Karpas-422 (cell line): ENCODE measurements at regions not wholly inside any gene's neighbourhood (a gene's known extent, or its start where the extent isn't known, plus 50 kb on each side); places are given as distances from the start of the nearest gene placed in this dataset.
"Not testable (repeated sequence)": the region's sequence is repeated elsewhere in the genome, so short reads cannot be mapped to it uniquely, and the experiment has no call there.

Experiments used
- DNase-seq: peaks from one replicate; pipeline ENCODE4 v3.0.0-alpha.2; 2015
- H2AFZ ChIP-seq: fragments of 200-600 bp; sonication (generic); 2 replicates; pipeline ENCODE4 v1.6.1; 2014; ENCODE audit warnings: antibody characterized with exemption, low read length, mixed read lengths
- H3K27ac ChIP-seq: fragments of 200-600 bp; sonication (generic); 2 replicates; pipeline ENCODE4 v1.5.1; 2014; ENCODE audit warnings: mild to moderate bottlenecking, low read length, moderate library complexity
- H3K27me3 ChIP-seq: fragments of 200-600 bp; sonication (generic); 2 replicates; pipeline ENCODE4 v1.6.1; 2014; ENCODE audit warnings: low read length, mixed read lengths
- H3K36me3 ChIP-seq: fragments of 200-600 bp; sonication (generic); 2 replicates; pipeline ENCODE4 v1.6.1; 2014; ENCODE audit warnings: low read length, mixed read lengths; ENCODE audit not compliant: insufficient read depth
- H3K4me1 ChIP-seq: fragments of 200-600 bp; sonication (generic); 2 replicates; pipeline ENCODE4 v1.6.1; 2014; ENCODE audit warnings: mild to moderate bottlenecking, low read length, mixed read lengths
- H3K4me2 ChIP-seq: fragments of 200-600 bp; sonication (generic); 2 replicates; pipeline ENCODE4 v1.6.1; 2014; ENCODE audit warnings: low read length, low read depth, mild to moderate bottlenecking; ENCODE audit not compliant: poor library complexity, severe bottlenecking
- H3K4me3 ChIP-seq: fragments of 200-600 bp; sonication (generic); 2 replicates; pipeline ENCODE4 v1.5.1; 2014; ENCODE audit warnings: mild to moderate bottlenecking, antibody characterized with exemption, low read length, mixed read lengths
- H3K79me2 ChIP-seq: fragments of 200-600 bp; sonication (generic); 2 replicates; pipeline ENCODE4 v1.6.1; 2014; ENCODE audit warnings: mild to moderate bottlenecking, low read length, mixed read lengths
- H3K9ac ChIP-seq: fragments of 200-600 bp; sonication (generic); 2 replicates; pipeline ENCODE4 v1.6.0; 2014; ENCODE audit warnings: low read length
- H3K9me2 ChIP-seq: fragments of 200-600 bp; sonication (generic), shearing (Covaris generic); replicated peaks from 2 replicates; pipeline ENCODE4 v1.6.0; 2014; ENCODE audit warnings: mild to moderate bottlenecking, low read length, moderate library complexity; ENCODE audit not compliant: insufficient read depth
- H3K9me3 ChIP-seq: fragments of 300-700, 200-600 bp; sonication (generic); 2 replicates; pipeline ENCODE4 v1.6.1; 2014; ENCODE audit warnings: low read length, mixed read lengths
- H4K20me1 ChIP-seq: fragments of 200-600 bp; sonication (generic); 2 replicates; pipeline ENCODE4 v1.6.1; 2014; ENCODE audit warnings: mild to moderate bottlenecking, antibody characterized with exemption, low read length, low read depth; ENCODE audit not compliant: insufficient read depth

DNA sequence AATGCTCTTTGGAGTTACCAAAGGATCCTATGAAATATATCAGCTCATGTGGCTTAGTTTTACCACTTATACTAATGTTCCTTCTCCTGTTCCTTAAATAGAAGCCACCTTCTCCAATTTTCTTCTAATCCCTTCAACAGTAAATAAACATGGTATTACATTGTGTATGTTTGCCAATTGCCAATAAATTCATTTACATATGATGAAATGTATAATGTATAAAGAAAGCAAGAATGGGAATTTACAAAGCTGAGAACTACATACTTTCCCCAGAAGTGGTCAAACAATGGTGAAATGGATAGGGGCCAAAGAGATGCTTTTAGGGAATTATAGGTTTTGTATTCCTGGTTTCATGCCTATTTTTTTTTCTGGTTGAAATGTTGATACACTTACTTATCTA is 894.2 kb upstream of the CRIM1 start:
- no peak overlapping the region for H3K4me3 ChIP-seq
- H3K9me2 ChIP-seq: no peaks in the 10 kb centered on the region; the same call in 1 of the 2 replicates
- H2AFZ ChIP-seq: no peak overlapping the region

DNA sequence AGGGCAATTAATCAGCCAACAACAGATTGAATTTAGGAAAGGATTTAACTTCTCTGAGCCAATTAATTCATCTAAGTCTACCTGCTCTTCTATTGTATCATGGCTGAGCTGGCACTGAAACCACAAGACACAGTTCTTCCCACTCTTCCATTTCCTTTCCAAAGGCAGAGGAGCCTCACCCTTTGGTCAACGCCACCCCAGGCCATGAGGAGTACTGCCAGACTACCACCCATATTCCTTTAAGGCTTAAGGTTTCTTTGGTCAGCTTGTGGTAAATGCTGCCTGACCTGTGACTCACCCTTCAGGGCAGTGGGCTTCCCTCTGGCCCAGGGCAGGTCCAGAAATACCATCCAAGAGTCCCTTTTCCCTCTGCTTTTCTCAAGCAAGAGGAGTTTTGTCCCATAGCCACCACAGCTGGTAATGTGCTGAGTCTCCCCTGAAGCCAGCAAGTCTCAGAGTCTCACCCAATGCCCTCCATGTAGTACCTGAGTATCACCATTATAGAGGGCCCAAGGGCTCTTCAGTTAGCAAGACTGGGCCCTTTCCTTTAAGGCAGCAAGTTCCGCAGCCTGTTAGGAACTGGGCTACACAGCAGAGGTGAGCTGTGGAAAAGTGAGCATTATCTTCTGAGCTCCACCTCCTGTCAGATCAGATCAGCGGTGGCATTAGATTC is 900.5 kb upstream of the CRIM1 start:
- Histone ChIP-seq H3K9me2 (no peaks in the 10 kb centered on the region), H3K27ac (no peak overlapping the region), H3K9ac (no peak overlapping the region), H4K20me1 (no peaks in the 10 kb centered on the region), H3K79me2 (no peaks in the 10 kb centered on the region), H3K4me1 (no peaks in the 10 kb centered on the region), H2AFZ (no peak overlapping the region), H3K9me3 (no peaks in the 10 kb centered on the region; the same call in 1 of the 2 replicates), H3K4me2 (no peak overlapping the region), H3K4me3 (no peak overlapping the region), H3K27me3 (no peaks in the 10 kb centered on the region), H3K36me3 (no peaks in the 10 kb centered on the region)
- DNase-seq: no peak

More for the DNA sequence above, 894.2 kb upstream of the CRIM1 start:
- Histone ChIP-seq H3K4me2 (no peak overlapping the region), H4K20me1 (no peaks in the 10 kb centered on the region), H3K9me3 (peaks cover 4% of the 10 kb centered on the region; the same call in 1 of the 2 replicates), H3K4me1 (no peaks in the 10 kb centered on the region), H3K79me2 (no peaks in the 10 kb centered on the region), H3K27me3 (no peaks in the 10 kb centered on the region), H3K36me3 (no peaks in the 10 kb centered on the region), H3K27ac (no peak overlapping the region), H3K9ac (no peak overlapping the region)
- no peak for DNase-seq

DNA sequence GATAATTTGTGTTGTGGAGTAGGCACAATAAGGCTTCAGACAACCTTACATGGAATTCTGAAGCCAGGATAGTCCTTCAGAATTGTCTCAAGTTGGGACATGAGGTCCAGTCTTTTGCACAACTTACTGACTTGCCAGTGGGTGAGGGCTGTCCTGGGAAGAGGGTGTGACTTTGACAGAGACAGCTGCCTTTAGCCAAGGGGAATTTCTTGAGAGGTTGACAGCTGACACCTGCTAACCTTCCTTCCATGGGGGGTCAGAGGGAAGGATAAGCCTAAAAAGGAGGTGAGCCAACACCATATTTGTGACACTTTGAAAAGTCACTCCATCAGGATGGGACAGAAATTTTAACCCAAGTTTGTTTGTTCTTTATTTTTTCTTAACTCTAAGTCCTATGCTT is 907.8 kb upstream of the CRIM1 start:
- no peak overlapping the region for H2AFZ ChIP-seq
- no peak overlapping the region for H3K4me3 ChIP-seq
- no peaks in the 10 kb centered on the region for H3K9me2 ChIP-seq
- no peaks in the 10 kb centered on the region for H3K79me2 ChIP-seq
- DNase-seq: no peak
- H4K20me1 ChIP-seq: no peaks in the 10 kb centered on the region
- H3K9ac ChIP-seq: no peak overlapping the region
- no peak overlapping the region for H3K27ac ChIP-seq
- no peaks in the 10 kb centered on the region; the same call in 1 of the 2 replicates for H3K9me3 ChIP-seq
- no peaks in the 10 kb centered on the region for H3K27me3 ChIP-seq
- H3K36me3 ChIP-seq: no peaks in the 10 kb centered on the region
- no peaks in the 10 kb centered on the region for H3K4me1 ChIP-seq
- no peak overlapping the region for H3K4me2 ChIP-seq

DNA sequence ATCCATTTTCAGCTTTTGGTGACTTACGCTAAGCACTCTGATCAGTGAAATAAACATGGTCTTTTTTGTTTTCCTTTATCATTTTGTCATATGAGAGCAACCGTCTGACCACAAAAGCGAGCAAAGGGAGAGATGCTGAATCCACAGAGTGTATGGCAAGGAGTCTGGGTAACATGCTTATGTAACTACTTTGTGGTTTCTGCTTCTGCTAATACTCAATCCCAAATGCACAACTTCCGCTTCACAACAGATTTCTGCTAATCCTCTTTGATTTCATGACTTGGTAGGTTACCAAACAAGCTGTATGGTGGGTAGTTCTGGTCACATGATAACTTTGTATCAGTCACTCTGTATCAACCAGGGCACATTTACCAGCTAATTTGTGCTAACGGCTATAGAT is 908.4 kb upstream of the CRIM1 start:
- Histone ChIP-seq H3K4me3 (no peak overlapping the region), H3K27ac (no peak overlapping the region), H3K9ac (no peak overlapping the region), H4K20me1 (no peaks in the 10 kb centered on the region), H3K9me2 (no peaks in the 10 kb centered on the region), H3K4me2 (no peak overlapping the region), H3K4me1 (no peaks in the 10 kb centered on the region), H2AFZ (no peak overlapping the region), H3K36me3 (no peaks in the 10 kb centered on the region), H3K27me3 (no peaks in the 10 kb centered on the region), H3K79me2 (no peaks in the 10 kb centered on the region), H3K9me3 (no peaks in the 10 kb centered on the region; the same call in 1 of the 2 replicates)
- DNase-seq: no peak

DNA sequence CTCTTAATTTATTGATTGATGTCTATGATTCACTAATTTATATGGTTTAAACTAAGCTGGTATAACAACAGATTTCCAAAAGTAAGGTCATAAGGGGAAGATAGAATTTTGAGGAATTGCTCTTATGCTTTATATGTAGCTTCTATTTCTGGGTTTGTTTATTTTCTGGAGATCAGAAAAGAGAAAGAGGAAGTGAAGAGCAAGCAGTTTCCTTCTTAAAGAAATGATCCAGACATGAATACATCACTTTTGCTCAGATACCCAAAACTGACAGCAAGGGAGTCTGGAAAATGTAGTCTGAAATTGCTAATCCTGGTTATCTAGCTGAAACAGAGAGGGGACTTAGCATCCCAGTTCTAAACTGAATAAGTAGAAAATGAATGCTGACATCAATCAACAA is 912.5 kb upstream of the CRIM1 start:
- Histone ChIP-seq H4K20me1 (no peaks in the 10 kb centered on the region), H2AFZ (no peak overlapping the region), H3K9me3 (no peaks in the 10 kb centered on the region), H3K9me2 (no peaks in the 10 kb centered on the region), H3K9ac (no peak overlapping the region), H3K27ac (no peak overlapping the region), H3K4me3 (no peak overlapping the region), H3K36me3 (no peaks in the 10 kb centered on the region), H3K4me1 (no peaks in the 10 kb centered on the region), H3K4me2 (no peak overlapping the region), H3K79me2 (no peaks in the 10 kb centered on the region), H3K27me3 (no peaks in the 10 kb centered on the region)
- DNase-seq: no peak

DNA sequence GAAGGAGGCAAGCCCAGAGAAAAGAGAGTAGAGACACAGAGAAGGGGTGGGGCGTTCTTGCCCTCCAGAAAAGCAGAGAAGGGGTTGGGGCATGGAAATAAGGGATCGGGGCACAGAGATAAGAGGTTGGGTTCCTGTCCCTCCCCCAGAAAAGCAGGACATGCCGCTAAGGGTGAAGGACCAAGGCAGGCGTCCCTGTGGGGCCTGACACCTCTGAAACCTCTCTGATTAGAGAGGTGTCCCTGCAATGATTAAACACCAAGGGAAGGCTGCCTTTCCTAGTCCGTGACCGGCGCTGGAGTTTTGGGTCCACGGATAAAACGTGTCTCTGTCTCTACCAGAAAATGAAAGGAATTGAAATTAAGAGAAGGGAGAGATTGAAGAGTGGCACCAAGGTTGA is 914.0 kb upstream of the CRIM1 start:
- H3K36me3 ChIP-seq, H3K9me3 ChIP-seq, H3K79me2 ChIP-seq, H3K4me1 ChIP-seq, H3K4me3 ChIP-seq, H4K20me1 ChIP-seq, H3K27ac ChIP-seq, H3K9me2 ChIP-seq, H3K4me2 ChIP-seq, H3K9ac ChIP-seq, H2AFZ ChIP-seq, H3K27me3 ChIP-seq, DNase-seq: not testable (repeated sequence)

DNA sequence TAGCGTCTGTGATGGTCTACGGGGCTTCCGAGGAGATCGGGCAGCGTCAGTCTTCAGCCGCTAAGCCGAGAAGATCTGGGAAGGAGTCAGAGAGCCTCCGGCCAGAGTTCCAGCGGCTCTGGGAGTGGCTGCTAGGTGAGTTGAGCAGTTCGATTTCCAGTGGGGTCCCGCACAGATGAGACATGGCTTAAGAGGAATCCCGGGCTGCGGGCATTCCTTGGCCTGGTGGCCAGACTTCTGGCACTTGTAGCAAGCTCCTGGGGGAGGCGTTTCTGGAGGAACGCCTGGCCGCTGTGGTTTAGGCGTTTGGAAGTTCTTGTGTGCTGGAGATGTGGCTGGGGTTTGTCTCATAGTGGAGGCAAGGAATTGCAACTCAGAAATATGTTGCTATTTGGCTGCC is 915.3 kb upstream of the CRIM1 start:
- not testable (repeated sequence) for H2AFZ ChIP-seq, H3K27me3 ChIP-seq, H3K79me2 ChIP-seq, H3K9ac ChIP-seq, H4K20me1 ChIP-seq, H3K27ac ChIP-seq, DNase-seq, H3K36me3 ChIP-seq, H3K4me1 ChIP-seq, H3K9me3 ChIP-seq, H3K4me3 ChIP-seq, H3K4me2 ChIP-seq, H3K9me2 ChIP-seq

DNA sequence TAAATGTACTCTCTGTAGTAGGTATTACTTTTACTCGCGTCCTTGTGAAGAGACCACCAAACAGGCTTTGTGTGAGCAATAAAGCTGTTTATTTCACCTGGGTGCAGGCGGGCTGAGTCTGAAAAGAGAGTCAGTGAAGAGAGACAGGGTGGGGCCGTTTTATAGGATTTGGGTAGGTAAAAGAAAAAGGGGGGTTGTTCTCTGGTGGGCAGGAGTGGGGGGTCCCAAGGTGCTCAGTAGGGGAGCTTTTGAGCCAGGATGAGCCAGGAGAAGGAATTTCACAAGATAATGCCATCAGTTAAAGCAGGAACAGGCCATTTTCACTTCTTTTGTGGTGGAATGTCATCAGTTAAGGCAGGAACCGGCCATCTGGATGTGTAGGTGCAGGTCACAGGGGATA is 918.7 kb upstream of the CRIM1 start:
- not testable (repeated sequence) for H3K27me3 ChIP-seq, H3K9me3 ChIP-seq, H3K27ac ChIP-seq, H3K79me2 ChIP-seq, H4K20me1 ChIP-seq, DNase-seq, H3K4me1 ChIP-seq, H3K4me3 ChIP-seq, H3K9me2 ChIP-seq, H3K36me3 ChIP-seq, H3K9ac ChIP-seq, H3K4me2 ChIP-seq, H2AFZ ChIP-seq

DNA sequence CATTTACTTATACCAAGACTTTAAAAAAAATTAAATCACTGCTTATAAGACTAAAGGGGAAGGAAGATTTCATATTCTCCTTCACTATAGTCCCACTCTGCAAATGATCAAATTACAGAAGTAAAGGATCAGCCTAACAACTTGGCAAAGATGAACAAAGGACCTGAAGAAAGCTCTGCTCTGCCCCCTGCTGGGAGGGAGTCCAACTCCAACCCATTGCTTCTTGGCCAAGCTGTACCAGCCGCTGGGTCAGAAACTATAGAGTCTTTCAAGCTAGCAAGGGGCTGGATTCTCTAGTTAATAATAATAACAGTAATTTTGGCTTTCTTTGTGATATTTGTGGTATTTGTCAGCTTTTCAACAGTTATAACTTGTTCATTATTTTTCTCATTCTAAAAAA is 927.0 kb upstream of the CRIM1 start:
- no peak overlapping the region for H3K9ac ChIP-seq
- H3K4me1 ChIP-seq: no peaks in the 10 kb centered on the region
- no peaks in the 10 kb centered on the region for H3K27me3 ChIP-seq
- DNase-seq: peak; percentile 74
- no peaks in the 10 kb centered on the region for H3K9me3 ChIP-seq
- no peaks in the 10 kb centered on the region for H3K36me3 ChIP-seq
- H3K4me3 ChIP-seq: no peak overlapping the region
- H3K79me2 ChIP-seq: no peaks in the 10 kb centered on the region
- H4K20me1 ChIP-seq: no peaks in the 10 kb centered on the region
- H3K27ac ChIP-seq: no peak overlapping the region
- no peak overlapping the region for H2AFZ ChIP-seq
- H3K9me2 ChIP-seq: 0 out of 2 replicates have a peak, but pooled peaks cover 3% of the 10 kb centered on the region
- no peak overlapping the region for H3K4me2 ChIP-seq
